Naive thymus-derived CD4-positive, alpha-beta T cell (primary cell): ENCODE measurements at regions not wholly inside any gene's neighbourhood (a gene's known extent, or its start where the extent isn't known, plus 50 kb on each side); places are given as distances from the start of the nearest gene placed in this dataset. TPM values are rescaled to one million over a fixed set of nuclear protein-coding genes. Genes with fewer than 3 reads are reported as not detected.
A peak's percentile ranks its signal among the peaks of the same experiment; 100 is the strongest.

ENCODE experiments used
- ATAC-seq: fragments of 150-1000 bp; cut with Tn5 transposase; 2 replicates; pipeline ENCODE4 v1.10.0; 2021; ENCODE audit warnings: mild to moderate bottlenecking, moderate library complexity
- CTCF ChIA-PET: fragments of 350-600 bp; sonication (Branson Sonifier 250); formaldehyde crosslinking; loops from one replicate; lab custom pipeline; 2021; ENCODE audit warnings: antibody characterized with exemption; lab: Charles Lee
- POLR2A ChIA-PET: fragments of 350-600 bp; sonication (Branson Sonifier 250); formaldehyde crosslinking; loops from one replicate; lab custom pipeline; 2021; ENCODE audit warnings: antibody characterized with exemption, inconsistent platforms; lab: Charles Lee
- DNase-seq, 9 donors: peaks; one replicate each; pipeline versions ENCODE4 v3.0.0 to v3.0.0-alpha.2; 2020 to 2022; ENCODE audit warnings: mixed read lengths in 1 of 9
- H3K27ac ChIP-seq: one replicate; pipeline ENCODE4 v1.7.0; 2013; ENCODE audit warnings: mild to moderate bottlenecking, low read depth, low read length, moderate library complexity
- H3K27me3 ChIP-seq, 2 donors: one replicate each; pipeline ENCODE4 v1.7.0; 2013; ENCODE audit warnings: low read length in 2 of 2, mild to moderate bottlenecking in 2 of 2, moderate library complexity in 2 of 2; ENCODE audit not compliant: control insufficient read depth in 2 of 2, insufficient read depth in 2 of 2
- H3K36me3 ChIP-seq, 3 experiments: 1 replicate in 2 of 3; 2 replicates in 1 of 3; pipeline ENCODE4 v1.7.0; 2013; ENCODE audit warnings: low read length in 3 of 3, mild to moderate bottlenecking in 3 of 3, moderate library complexity in 1 of 3; ENCODE audit not compliant: insufficient read depth in 3 of 3, control insufficient read depth in 2 of 3
- H3K4me1 ChIP-seq, 2 donors: one replicate each; pipeline ENCODE4 v1.7.0; 2013; ENCODE audit warnings: low read length in 2 of 2, mild to moderate bottlenecking in 2 of 2, moderate library complexity in 1 of 2; ENCODE audit not compliant: control insufficient read depth in 2 of 2, insufficient read depth in 2 of 2
- H3K4me3 ChIP-seq: 2 replicates; pipeline ENCODE4 v1.7.0; 2013; ENCODE audit warnings: mild to moderate bottlenecking, low read length
- H3K9me3 ChIP-seq, 3 experiments: 1 replicate in 2 of 3; 2 replicates in 1 of 3; pipeline ENCODE4 v1.7.0; 2013; ENCODE audit warnings: low read length in 3 of 3; ENCODE audit not compliant: control insufficient read depth in 2 of 3
- H3K27ac Mint-ChIP-seq, 9 donors: one replicate each; pipeline ENCODE4 v1.8.0; 2020 to 2022; ENCODE audit warnings: mixed read lengths in 9 of 9, mild to moderate bottlenecking in 8 of 9, moderate library complexity in 5 of 9, inconsistent platforms in 2 of 9
- H3K27me3 Mint-ChIP-seq, 5 donors: one replicate each; pipeline ENCODE4 v1.8.0; 2021 to 2022; ENCODE audit warnings: mixed read lengths in 5 of 5, mild to moderate bottlenecking in 1 of 5
- H3K36me3 Mint-ChIP-seq, 5 donors: one replicate each; pipeline ENCODE4 v1.8.0; 2020 to 2022; ENCODE audit warnings: mixed read lengths in 5 of 5, mild to moderate bottlenecking in 3 of 5, inconsistent platforms in 1 of 5
- H3K4me1 Mint-ChIP-seq, 7 donors: one replicate each; pipeline ENCODE4 v1.8.0; 2020 to 2022; ENCODE audit warnings: mixed read lengths in 7 of 7, mild to moderate bottlenecking in 3 of 7, inconsistent platforms in 1 of 7
- H3K4me3 Mint-ChIP-seq, 10 donors: one replicate each; pipeline ENCODE4 v1.8.0; 2020 to 2022; ENCODE audit warnings: mild to moderate bottlenecking in 10 of 10, mixed read lengths in 10 of 10, moderate library complexity in 6 of 10, inconsistent platforms in 2 of 10
- H3K9me3 Mint-ChIP-seq, 11 donors: one replicate each; pipeline ENCODE4 v1.8.0; 2020 to 2022; ENCODE audit warnings: mixed read lengths in 11 of 11, mild to moderate bottlenecking in 4 of 11, inconsistent platforms in 1 of 11, moderate library complexity in 1 of 11
- intact Hi-C, 2 donors: fragments of 100-400 bp; cut with micrococcal nuclease; formaldehyde crosslinking; loops; one replicate each; pipeline ENCODE4 v1.15.1; 2023
- microRNA-seq: library from miRNA; unstranded; fragments of <30 nt; microRNA quantifications from one replicate; pipeline ENCODE4 v1.2.0, GENCODE V29; 2022; ENCODE audit warnings: borderline microRNAs expressed

DNA sequence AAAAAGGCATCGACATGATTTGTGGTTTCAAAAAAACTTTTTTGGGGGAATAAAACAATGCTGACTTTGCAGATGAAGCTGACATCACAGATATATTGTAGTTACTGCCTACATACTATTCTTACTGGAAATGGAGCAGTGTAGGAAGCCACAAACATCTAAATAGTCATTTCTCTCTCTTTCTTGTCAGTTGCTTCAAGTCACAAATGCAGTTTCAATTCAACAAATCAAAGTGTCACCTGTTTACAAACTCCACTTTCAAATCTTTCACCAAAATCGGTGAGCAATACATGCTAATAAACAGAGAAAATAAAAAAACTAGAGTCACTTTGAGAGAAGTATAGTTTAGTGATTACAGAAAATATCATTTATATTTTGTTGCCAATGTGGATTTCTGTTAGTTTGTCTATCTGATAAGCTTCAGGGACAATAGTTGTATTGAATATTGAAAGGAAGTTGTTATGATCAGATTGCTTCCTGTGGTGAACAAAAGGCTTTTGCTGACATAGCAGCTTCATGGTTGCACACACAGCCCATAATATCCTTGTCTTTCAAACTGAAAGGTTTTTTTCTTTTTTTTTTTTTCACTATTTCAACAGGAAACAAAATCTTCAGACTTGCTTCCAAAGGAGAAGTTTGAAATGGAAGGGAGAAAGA is 49.7 kb upstream of the PTPN13 start:
- Histone ChIP-seq H3K4me3 (no peak overlapping the region), H3K36me3 (no peaks in the 10 kb centered on the region), H3K9me3 (no peaks in the 10 kb centered on the region), H3K27me3 (no peaks in the 10 kb centered on the region), H3K4me1 (no peaks in the 10 kb centered on the region), H3K27ac (no peak overlapping the region)
- Mint-ChIP-seq H3K27ac (peak overlapping the region in 1 of 9 donors; percentile 93), H3K4me3 (peak overlapping the region in 3 of 10 donors; percentile 29 to 69 (median 68)), H3K27me3 (peaks cover 4 to 20% (median 15%) of the 10 kb centered on the region in 5 donors), H3K9me3 (peaks cover 0 to 9% (median 0%) of the 10 kb centered on the region in 11 donors), H3K4me1 (peaks cover 5 to 33% (median 13%) of the 10 kb centered on the region in 7 donors), H3K36me3 (peaks cover 0 to 6% (median 0%) of the 10 kb centered on the region in 5 donors)
- ATAC-seq (peak; percentile 45), DNase-seq (peak in 2 of 9 donors; percentile 9 to 21)
- CTCF ChIA-PET = no interaction called here
- intact Hi-C loops = loop anchor here in 1 of 2 donors (2.0 to 10.0 kb wide), 3 partner anchors 47 to 460 kb away; partner anchors contain the start of gene PTPN13
- POLR2A ChIA-PET = no interaction called here

Small RNA genes in the stretch of these regions (microRNA-seq; reads per million reads assigned to microRNA genes)
- gene MIR4452 = not detected
